PC-3 (cell line): ENCODE measurements at regions not wholly inside any gene's neighbourhood (a gene's known extent, or its start where the extent isn't known, plus 50 kb on each side); places are given as distances from the start of the nearest gene placed in this dataset.

ENCODE experiments used
- EZH2 ChIP-seq: fragments of 300-600 bp; sonication (generic); IDR thresholded peaks from one replicate; pipeline ENCODE4 v1.6.1; 2017; ENCODE audit warnings: antibody characterized with exemption, mild to moderate bottlenecking, low read length; ENCODE audit not compliant: unreplicated experiment
- EZH2phosphoT487 ChIP-seq: fragments of 300-600 bp; sonication (generic); IDR thresholded peaks from 2 replicates; pipeline ENCODE4 v1.6.1; 2018; ENCODE audit warnings: mild to moderate bottlenecking, antibody characterized with exemption, low read length, borderline replicate concordance
- TF ChIP-seq, protein P1 (sequence below): fragments of 300-600 bp; sonication (generic); conservative IDR thresholded peaks from 2 replicates; pipeline ENCODE4 v1.5.1; 2017; ENCODE audit warnings: antibody characterized with exemption, low read depth, mild to moderate bottlenecking, low read length

DNA sequence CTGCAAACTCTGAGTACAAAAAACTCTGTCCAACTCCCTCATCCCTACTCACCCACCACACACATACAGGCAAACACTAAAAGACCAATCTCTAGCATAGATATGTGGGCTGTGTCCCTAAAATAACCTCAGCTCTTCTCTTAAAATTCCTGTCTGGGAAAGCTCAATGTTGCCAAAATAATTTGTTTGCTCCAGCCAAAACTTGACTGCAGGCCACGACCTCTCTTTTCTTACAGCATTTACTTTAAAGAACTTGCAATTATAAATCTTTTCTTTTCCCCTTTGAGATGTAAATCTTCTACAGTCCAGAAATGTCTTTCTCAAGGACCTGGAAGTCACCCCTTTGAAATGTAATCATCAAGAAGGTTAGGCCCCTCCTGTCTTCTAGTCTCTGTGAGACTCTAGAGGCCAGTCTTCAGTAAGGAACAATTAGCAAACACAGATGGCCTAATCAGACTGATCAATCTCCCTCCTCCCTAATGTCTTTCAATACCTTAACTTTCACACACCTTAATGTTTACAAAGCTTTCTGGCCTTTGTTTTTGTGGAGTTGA, 483.6 kb upstream of the RGS18 start:
- TF ChIP-seq, protein P1, sequence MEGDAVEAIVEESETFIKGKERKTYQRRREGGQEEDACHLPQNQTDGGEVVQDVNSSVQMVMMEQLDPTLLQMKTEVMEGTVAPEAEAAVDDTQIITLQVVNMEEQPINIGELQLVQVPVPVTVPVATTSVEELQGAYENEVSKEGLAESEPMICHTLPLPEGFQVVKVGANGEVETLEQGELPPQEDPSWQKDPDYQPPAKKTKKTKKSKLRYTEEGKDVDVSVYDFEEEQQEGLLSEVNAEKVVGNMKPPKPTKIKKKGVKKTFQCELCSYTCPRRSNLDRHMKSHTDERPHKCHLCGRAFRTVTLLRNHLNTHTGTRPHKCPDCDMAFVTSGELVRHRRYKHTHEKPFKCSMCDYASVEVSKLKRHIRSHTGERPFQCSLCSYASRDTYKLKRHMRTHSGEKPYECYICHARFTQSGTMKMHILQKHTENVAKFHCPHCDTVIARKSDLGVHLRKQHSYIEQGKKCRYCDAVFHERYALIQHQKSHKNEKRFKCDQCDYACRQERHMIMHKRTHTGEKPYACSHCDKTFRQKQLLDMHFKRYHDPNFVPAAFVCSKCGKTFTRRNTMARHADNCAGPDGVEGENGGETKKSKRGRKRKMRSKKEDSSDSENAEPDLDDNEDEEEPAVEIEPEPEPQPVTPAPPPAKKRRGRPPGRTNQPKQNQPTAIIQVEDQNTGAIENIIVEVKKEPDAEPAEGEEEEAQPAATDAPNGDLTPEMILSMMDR: no peak
- TF ChIP-seq EZH2phosphoT487 (no peak), EZH2 (no peak)
